ENCODE measurements at regions not wholly inside any gene's neighbourhood (a gene's known extent, or its start where the extent isn't known, plus 50 kb on each side); places are given as distances from the start of the nearest gene placed in this dataset.

- DNase-seq: no peak
These were observed 1177.4 kb upstream of the GBE1 start for GRCh38 chr3:82938821-82939328.

GRCh38 chr3:82927309-82928253, 1166.1 kb upstream of the GBE1 start:
- DNase-seq: no peak

GRCh38 chr3:82891028-82891427, 1129.6 kb upstream of the GBE1 start:
- no peak for DNase-seq

- DNase-seq: no peak
These were observed 1121.6 kb upstream of the GBE1 start for GRCh38 chr3:82883072-82883471.

DNA sequence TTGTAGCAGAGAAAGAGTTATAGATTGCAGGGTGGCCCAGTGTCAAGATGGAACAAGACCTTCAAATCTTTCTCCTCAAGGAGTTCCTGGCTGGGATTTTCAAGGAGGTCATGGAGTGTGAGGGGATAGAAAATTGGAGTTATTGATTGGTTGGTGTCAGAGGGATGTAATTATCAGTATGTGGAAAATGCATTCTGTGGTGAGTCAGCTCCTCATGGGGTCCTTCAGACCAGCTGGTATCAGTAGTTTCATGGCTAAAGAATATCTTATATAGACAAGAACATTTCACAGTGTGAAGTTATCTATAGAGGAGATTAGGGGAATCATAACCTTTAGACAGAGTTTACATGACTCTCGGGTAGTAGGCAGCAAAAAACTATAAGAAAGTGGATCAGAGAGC, 1114.0 kb upstream of the GBE1 start:
- DNase-seq: no peak

GRCh38 chr3:82839871-82840270, 1078.4 kb upstream of the GBE1 start:
- no peak for DNase-seq

DNA sequence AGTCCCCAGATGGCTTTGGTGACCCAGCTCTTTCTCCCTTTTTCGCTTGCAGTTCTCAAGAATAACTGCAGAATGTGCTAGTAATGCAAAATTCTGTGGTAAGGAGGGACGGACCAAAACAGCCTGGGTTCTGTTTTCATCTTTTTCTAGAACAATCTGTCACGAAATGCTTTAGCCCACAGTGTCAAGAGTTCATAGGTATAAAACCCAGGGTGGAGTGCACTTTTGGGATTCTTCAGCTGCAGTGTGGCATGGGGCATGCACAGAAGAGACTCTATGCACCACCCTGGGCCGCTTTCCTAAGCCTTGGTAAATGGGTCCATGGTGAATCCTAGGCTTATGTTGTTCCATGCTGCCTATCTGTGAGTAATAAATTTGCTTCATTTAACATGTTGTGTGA, 1072.7 kb upstream of the GBE1 start:
- DNase-seq: no peak

GRCh38 chr3:82824491-82824890, 1063.0 kb upstream of the GBE1 start:
- DNase-seq: no peak

DNA sequence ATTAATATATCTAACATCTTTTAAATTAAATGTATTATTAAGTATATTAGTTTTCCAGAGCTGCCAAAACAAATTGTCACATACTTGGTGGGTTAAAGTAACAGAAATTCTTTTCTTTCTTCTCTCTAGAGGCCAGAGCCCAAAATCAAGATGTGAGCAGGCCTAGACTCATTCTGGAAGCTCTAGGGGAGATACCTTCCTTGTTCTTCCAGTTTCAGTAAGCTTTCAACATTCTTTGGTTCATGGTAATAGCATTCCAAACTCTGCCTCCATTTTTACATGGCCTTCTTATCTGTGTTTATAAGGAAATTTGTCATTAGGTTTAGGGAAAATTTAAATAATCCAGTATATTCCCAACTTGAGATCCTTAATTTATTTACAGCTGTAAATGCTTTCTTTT, 1054.6 kb upstream of the GBE1 start:
- no peak for DNase-seq

- no peak for DNase-seq
These were observed 1054.1 kb upstream of the GBE1 start for GRCh38 chr3:82815417-82816058.

DNA sequence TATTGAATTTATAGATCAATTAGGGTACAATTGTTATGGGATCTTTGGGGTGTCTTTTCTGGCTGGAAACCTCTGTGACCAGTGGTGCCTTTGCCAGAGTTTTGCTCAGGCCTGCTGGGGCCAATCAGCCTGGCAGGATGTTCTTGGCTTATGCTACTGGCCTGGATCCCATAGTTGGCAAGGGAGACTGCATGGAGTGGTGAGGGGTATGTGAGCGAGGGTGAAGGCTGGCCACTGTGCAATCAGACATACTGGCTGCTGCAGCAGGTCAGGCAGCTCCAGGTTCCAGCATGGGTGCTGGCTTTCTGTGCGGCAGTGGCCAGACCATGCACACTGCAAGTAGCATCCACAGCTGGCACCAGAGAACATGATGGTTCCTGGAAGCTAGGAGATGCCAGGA, 1053.2 kb upstream of the GBE1 start:
- no peak for DNase-seq

- no peak for DNase-seq
These were observed 1046.3 kb upstream of the GBE1 start for GRCh38 chr3:82807781-82808180.

- DNase-seq: no peak
These were observed 1041.1 kb upstream of the GBE1 start for GRCh38 chr3:82802501-82802900.

DNA sequence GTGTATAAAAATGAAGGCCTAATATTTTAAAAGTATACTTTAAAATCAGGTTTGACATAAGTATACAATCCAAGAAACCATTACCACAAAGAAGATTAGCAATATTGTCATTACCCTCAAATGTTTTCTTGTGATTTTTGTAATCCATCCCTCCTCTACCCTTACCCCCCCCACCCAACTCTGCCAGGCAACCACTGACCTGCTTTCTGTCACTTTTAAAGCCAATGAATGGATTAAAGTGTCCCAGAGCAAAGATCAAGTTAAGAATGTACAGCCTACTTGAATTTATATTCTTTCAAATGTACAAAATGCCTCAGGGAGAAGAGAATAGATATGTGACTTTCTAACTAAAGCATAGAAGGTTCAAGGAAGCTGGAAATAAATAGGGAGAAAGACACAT, 1038.8 kb upstream of the GBE1 start:
- no peak for DNase-seq

GRCh38 chr3:82796765-82797164, 1035.3 kb upstream of the GBE1 start:
- DNase-seq: no peak

DNA sequence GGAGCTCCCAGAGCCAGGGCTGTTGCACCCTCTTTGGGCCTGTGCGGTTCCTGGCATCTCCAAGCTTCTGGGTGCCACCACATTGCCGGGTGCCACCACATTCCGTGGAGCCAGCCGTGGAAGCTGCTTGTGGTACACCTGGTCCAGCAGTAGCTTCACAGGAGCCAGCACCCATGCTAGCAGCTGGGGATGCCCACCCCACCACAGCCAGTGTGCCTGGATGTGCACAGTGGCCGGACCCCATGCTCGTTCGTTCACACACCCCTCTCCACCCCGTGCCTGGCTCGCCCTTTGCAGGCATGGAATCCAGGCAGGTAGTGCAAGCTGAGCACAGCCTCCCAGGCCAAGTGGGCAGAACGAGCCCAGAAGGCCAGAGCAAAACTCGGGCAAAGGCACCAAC, 1029.8 kb upstream of the GBE1 start:
- DNase-seq: no peak

DNA sequence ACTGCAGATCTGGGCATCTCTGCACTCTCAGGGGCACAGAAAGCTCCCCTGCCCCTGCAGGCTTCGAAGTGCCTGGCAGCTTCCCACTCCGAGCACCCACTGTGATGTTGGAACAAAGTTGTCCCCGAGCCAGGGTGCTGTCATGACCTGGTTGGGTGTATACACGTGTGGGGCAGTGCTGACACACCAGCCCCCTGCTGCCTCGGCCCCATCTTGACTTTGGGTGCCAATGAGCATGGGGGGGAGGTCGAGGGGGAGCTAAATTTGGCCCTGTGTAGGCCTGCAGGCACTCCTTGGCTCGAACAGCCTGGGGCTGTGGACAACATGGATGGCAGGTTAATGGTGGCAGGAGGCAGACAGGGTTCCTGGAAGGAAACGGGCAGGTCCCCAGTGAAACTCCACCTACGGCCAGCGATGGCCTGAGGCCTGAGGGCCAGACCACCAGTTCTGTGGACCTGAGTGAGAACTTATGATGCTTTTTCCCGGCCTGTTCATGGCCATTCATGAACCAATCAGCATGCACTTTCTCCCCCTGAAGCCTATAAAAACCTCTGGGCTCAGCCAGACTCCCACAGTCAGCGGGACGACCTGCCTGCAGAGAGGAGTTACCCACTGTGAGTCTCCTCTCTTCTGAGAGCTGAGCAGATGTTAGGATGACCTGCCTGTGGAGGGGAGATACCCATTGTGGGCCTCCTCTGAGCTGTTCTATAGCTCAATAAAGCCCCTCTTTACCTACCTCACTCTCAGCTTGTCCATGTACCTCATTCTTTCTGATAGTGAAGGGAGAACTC, 1029.1 kb upstream of the GBE1 start:
- DNase-seq: no peak

GRCh38 chr3:82783194-82783593, 1021.7 kb upstream of the GBE1 start:
- no peak for DNase-seq

DNA sequence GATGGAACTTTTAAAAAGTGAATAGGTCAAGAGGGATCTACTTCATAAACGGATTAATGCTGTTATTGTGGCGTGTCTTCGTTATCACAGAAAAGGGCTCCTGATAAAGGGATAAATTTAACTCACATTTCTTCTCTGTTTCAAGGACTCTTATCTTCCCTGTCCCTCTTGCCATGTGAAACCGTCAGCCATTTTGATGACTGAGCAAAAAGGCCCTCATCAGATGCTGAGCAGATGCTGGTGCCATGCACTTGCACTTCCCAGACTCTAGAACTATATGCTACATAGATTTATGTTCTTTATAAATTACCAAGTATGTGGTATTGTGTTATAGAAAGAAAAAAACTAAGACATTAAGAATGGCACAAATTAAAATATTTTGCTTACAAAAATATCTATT, 1011.8 kb upstream of the GBE1 start:
- no peak for DNase-seq

DNA sequence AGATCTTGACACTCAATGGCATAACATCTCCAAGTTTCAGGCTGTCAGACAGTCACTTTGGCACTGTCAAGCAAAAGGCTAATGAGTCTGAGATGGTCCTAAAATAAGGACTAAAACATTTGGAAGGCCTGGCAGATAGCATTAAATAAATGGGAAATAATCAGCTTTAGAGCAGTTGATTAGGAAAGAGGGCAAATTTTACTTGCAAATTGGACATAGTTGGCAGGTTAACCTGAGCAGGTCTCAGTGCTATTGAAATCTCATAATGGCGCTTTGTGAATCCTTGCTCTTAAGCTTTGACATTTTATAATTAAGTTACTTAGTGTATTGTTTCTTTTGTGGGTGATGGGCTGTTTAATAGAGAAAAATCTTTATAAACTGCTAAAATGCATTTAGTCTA, 1003.1 kb upstream of the GBE1 start:
- no peak for DNase-seq

- DNase-seq: no peak
These were observed 1000.4 kb upstream of the GBE1 start for GRCh38 chr3:82761858-82762257.

DNA sequence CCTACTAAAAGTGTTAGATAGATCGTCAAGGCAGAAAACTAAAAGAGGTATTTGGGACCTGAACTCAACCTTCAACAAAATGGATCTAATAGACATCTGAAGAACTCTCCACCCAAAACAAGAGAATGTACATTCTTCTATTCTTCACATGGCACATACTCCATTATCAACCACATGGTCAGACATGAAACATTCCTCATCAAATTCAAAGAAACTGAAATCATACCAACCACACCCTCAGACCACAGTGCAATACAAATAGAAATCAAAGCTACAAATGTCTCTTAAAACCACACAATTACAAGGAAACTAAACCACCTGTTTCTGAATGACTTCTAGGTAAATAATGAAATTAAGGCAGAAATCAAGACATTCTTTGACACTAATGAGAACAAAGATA, 984.1 kb upstream of the GBE1 start:
- DNase-seq: no peak

GRCh38 chr3:82743196-82743595, 981.8 kb upstream of the GBE1 start:
- no peak for DNase-seq

DNA sequence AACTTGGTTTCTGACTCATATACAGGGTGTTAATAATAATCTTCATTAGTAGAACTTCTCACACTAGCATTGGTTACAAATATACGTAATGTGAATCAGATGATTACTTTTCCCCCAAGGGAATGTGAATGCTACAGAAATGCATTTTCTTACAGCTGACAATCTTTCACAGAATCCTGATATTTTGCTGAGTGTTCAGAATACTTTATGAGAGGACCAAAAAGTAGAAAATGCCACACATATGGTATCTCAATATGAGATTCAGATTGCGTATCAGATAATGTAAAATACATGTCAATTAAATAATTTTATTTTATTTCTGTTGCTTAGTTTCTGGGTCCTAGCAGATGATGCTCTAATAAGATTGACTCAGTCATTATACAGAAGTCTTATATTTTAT, 979.9 kb upstream of the GBE1 start:
- DNase-seq: no peak

Data from amniotic stem cell (primary cell).